ENCODE measurements at regions not wholly inside any gene's neighbourhood (a gene's known extent, or its start where the extent isn't known, plus 50 kb on each side); places are given as distances from the start of the nearest gene placed in this dataset.

DNA sequence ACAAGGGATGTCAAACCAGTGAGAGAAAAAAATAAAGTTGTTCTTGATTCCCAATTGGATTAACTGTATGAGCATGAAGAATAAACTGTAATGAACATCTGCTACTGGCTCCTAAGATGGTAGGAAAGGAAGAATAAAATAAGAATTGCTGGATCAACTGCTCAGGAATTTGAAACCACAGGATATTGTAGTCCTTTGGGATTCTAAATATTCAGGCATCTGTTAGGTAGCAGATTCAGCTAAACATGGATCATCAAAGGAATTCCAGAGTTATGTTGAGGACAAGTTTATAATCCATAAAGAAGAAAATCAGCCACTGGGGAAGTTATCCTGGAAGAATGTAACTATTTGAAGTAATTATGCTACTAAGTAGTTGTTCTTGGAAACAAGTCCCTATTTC is 65.8 kb downstream of the ISL1 start:
- H4K20me1 ChIP-seq (ENCODE audit: low read depth, low read length), result no peaks in the 10 kb centered on the region
- H3K36me3 ChIP-seq (ENCODE audit: low read length), result no peaks in the 10 kb centered on the region
- no peak overlapping the region for H3K4me2 ChIP-seq (ENCODE audit: low read depth, low read length, poor library complexity, severe bottlenecking)
- H3K4me3 ChIP-seq (ENCODE audit: insufficient read depth, low read length, poor library complexity, severe bottlenecking), result no peak overlapping the region
- no peaks in the 10 kb centered on the region for H3K9me3 ChIP-seq (ENCODE audit: insufficient read depth, low read length)
- H3F3A ChIP-seq (ENCODE audit: insufficient read depth), result no peaks in the 10 kb centered on the region
- H3K79me2 ChIP-seq (ENCODE audit: insufficient read depth, low read length), result no peaks in the 10 kb centered on the region
- H3K27me3 ChIP-seq (ENCODE audit: low read length), result no peaks in the 10 kb centered on the region
- H3K9me2 ChIP-seq (replicated peaks; ENCODE audit: insufficient read depth, low read length), result no peaks in the 10 kb centered on the region
- H3K9ac ChIP-seq (ENCODE audit: low read length), result no peak overlapping the region
- TF ChIP-seq, protein P1, sequence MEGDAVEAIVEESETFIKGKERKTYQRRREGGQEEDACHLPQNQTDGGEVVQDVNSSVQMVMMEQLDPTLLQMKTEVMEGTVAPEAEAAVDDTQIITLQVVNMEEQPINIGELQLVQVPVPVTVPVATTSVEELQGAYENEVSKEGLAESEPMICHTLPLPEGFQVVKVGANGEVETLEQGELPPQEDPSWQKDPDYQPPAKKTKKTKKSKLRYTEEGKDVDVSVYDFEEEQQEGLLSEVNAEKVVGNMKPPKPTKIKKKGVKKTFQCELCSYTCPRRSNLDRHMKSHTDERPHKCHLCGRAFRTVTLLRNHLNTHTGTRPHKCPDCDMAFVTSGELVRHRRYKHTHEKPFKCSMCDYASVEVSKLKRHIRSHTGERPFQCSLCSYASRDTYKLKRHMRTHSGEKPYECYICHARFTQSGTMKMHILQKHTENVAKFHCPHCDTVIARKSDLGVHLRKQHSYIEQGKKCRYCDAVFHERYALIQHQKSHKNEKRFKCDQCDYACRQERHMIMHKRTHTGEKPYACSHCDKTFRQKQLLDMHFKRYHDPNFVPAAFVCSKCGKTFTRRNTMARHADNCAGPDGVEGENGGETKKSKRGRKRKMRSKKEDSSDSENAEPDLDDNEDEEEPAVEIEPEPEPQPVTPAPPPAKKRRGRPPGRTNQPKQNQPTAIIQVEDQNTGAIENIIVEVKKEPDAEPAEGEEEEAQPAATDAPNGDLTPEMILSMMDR (IDR thresholded peaks at IDR 0.05; ENCODE audit: insufficient read depth, low read length, poor library complexity, severe bottlenecking), result no peak
- TF ChIP-seq EZH2phosphoT487 (conservative IDR thresholded peaks at IDR 0.05; ENCODE audit: low read length), result no peak
- no peak overlapping the region for H2AFZ ChIP-seq (ENCODE audit: low read depth, low read length, severe bottlenecking)
- no peak overlapping the region for H3K27ac ChIP-seq (ENCODE audit: low read depth, low read length)

DNA sequence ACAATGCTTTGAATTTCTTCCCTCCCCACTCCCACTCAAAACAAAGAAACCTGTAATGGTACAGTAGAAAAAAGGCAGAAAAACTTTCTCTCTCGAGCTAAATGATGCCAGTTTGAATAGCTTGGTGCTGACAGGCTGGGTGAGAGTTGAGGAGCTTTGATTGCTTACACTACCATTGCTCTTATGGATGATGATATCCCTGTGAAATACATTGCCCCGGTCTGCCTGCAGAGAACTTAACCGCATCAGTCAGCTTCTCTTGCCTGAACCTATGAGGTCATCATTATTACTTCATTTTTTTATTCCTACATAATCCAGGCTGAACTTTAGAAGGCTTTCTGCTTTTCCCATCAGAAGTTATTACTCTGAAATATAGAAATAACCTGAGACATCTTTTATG is 69.3 kb downstream of the ISL1 start:
- Histone ChIP-seq H3K27ac (ENCODE audit: low read depth, low read length) (no peak overlapping the region), H3F3A (ENCODE audit: insufficient read depth) (no peaks in the 10 kb centered on the region), H3K9me3 (ENCODE audit: insufficient read depth, low read length) (no peaks in the 10 kb centered on the region), H3K4me2 (ENCODE audit: low read depth, low read length, poor library complexity, severe bottlenecking) (no peak overlapping the region), H3K9ac (ENCODE audit: low read length) (no peak overlapping the region), H3K79me2 (ENCODE audit: insufficient read depth, low read length) (no peaks in the 10 kb centered on the region), H3K9me2 (replicated peaks; ENCODE audit: insufficient read depth, low read length) (no peaks in the 10 kb centered on the region), H2AFZ (ENCODE audit: low read depth, low read length, severe bottlenecking) (no peak overlapping the region), H3K4me3 (ENCODE audit: insufficient read depth, low read length, poor library complexity, severe bottlenecking) (no peak overlapping the region), H4K20me1 (ENCODE audit: low read depth, low read length) (no peaks in the 10 kb centered on the region), H3K27me3 (ENCODE audit: low read length) (no peaks in the 10 kb centered on the region), H3K36me3 (ENCODE audit: low read length) (no peaks in the 10 kb centered on the region)
- TF ChIP-seq EZH2phosphoT487 (conservative IDR thresholded peaks at IDR 0.05; ENCODE audit: low read length), result no peak

DNA sequence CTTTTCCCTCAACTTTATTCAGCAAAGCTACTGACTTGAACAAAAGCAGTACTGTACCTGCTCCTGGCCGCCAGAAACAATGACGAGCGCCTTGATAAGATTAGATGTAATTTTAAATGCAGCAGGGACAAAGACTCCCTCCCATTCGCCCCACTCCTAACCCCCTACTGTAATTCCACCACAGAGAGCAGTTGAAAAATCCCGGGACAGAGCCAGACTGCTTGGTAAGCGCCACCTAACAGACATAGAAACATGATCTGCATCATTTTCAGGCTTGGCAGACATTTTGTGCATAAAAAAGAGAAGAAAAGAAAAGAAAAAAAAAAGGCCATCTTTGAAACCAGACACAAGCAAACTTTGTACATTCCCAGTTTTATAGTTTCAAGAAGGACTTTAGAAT is 81.9 kb downstream of the ISL1 start:
- Histone ChIP-seq H3K9me3 (ENCODE audit: insufficient read depth, low read length) (no peaks in the 10 kb centered on the region), H3K27me3 (ENCODE audit: low read length) (no peaks in the 10 kb centered on the region), H3K4me3 (ENCODE audit: insufficient read depth, low read length, poor library complexity, severe bottlenecking) (no peak overlapping the region), H2AFZ (ENCODE audit: low read depth, low read length, severe bottlenecking) (peak overlapping the region; percentile 15), H3K79me2 (ENCODE audit: insufficient read depth, low read length) (no peaks in the 10 kb centered on the region), H3K9ac (ENCODE audit: low read length) (no peak overlapping the region), H4K20me1 (ENCODE audit: low read depth, low read length) (no peaks in the 10 kb centered on the region), H3K36me3 (ENCODE audit: low read length) (no peaks in the 10 kb centered on the region), H3K9me2 (replicated peaks; ENCODE audit: insufficient read depth, low read length) (no peaks in the 10 kb centered on the region), H3K4me2 (ENCODE audit: low read depth, low read length, poor library complexity, severe bottlenecking) (no peak overlapping the region), H3K27ac (ENCODE audit: low read depth, low read length) (no peak overlapping the region), H3F3A (ENCODE audit: insufficient read depth) (no peaks in the 10 kb centered on the region)
- TF ChIP-seq, protein P1 (IDR thresholded peaks at IDR 0.05; ENCODE audit: insufficient read depth, low read length, poor library complexity, severe bottlenecking), result no peak
- TF ChIP-seq EZH2phosphoT487 (conservative IDR thresholded peaks at IDR 0.05; ENCODE audit: low read length), result no peak

DNA sequence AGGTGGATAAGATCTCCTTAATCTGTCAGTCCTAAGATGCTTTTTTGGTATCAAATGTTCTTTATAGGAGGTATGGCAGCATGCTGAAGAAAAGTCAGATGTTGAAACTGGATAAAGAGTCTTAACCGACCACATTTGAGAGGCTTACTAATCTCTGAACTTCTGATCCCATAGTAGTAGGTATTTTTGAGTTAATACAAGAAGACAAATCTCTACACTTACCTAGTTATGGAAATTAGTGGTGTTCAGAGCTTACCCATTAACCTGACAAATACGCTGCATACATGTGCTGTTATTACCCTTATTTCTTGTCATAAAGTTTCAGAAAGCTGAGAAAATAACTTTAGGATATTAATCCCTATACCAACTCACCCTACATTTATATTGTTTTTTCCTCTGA is 83.0 kb downstream of the ISL1 start:
- H3K27ac ChIP-seq (ENCODE audit: low read depth, low read length), result no peak overlapping the region
- no peaks in the 10 kb centered on the region for H3F3A ChIP-seq (ENCODE audit: insufficient read depth)
- no peak overlapping the region for H3K9ac ChIP-seq (ENCODE audit: low read length)
- no peak overlapping the region for H3K4me2 ChIP-seq (ENCODE audit: low read depth, low read length, poor library complexity, severe bottlenecking)
- H3K27me3 ChIP-seq (ENCODE audit: low read length), result no peaks in the 10 kb centered on the region
- H3K36me3 ChIP-seq (ENCODE audit: low read length), result no peaks in the 10 kb centered on the region
- H3K79me2 ChIP-seq (ENCODE audit: insufficient read depth, low read length), result no peaks in the 10 kb centered on the region
- no peak overlapping the region for H2AFZ ChIP-seq (ENCODE audit: low read depth, low read length, severe bottlenecking)
- TF ChIP-seq, protein P1 (IDR thresholded peaks at IDR 0.05; ENCODE audit: insufficient read depth, low read length, poor library complexity, severe bottlenecking), result no peak
- TF ChIP-seq EZH2phosphoT487 (conservative IDR thresholded peaks at IDR 0.05; ENCODE audit: low read length), result no peak
- H3K9me3 ChIP-seq (ENCODE audit: insufficient read depth, low read length), result no peaks in the 10 kb centered on the region
- no peak overlapping the region for H3K4me3 ChIP-seq (ENCODE audit: insufficient read depth, low read length, poor library complexity, severe bottlenecking)
- no peaks in the 10 kb centered on the region for H3K9me2 ChIP-seq (replicated peaks; ENCODE audit: insufficient read depth, low read length)
- H4K20me1 ChIP-seq (ENCODE audit: low read depth, low read length), result no peaks in the 10 kb centered on the region

Measured in SU-DHL-6 (cell line).